ENCODE measurements at regions not wholly inside any gene's neighbourhood (a gene's known extent, or its start where the extent isn't known, plus 50 kb on each side); places are given as distances from the start of the nearest gene placed in this dataset.

DNA sequence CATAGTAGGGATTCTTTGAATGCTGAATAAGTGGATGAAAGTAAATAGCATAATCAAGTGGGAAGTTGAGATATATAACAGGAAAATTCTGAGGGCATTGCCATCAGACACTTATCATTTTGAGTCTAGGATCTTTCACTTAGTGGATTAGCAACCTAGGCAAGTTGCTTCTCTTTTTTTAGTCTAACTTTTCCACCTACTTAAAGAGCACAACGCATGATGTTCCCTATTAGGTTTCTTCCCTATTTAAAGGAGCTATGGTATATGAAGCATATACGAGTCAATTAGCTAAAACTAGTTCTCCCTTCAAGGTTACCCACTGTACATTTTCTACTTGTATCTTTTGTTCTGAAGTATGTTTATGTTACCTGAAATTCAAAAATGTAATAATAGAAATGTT lies 67.1 kb upstream of the HS3ST1 start:
- no peak for DNase-seq

DNA sequence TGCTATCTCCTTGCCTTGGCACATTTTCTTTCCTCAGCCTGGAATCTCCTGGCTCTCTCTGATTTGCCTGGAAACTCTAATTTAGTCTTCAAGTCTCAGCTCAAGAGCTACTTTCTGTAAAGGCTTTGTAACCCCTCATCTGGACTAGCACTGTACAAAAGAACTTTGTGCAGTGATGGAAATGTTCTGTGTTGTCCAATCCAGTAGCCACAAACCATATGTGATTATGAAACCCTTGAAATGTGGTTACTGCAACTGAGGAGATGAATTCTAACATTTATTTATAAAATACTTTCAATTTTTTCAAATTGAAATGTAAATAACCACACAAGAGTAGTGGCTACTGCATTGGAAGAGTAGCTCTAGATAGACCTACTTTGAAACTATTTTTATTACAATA lies 66.6 kb upstream of the HS3ST1 start:
- no peak for DNase-seq

DNA sequence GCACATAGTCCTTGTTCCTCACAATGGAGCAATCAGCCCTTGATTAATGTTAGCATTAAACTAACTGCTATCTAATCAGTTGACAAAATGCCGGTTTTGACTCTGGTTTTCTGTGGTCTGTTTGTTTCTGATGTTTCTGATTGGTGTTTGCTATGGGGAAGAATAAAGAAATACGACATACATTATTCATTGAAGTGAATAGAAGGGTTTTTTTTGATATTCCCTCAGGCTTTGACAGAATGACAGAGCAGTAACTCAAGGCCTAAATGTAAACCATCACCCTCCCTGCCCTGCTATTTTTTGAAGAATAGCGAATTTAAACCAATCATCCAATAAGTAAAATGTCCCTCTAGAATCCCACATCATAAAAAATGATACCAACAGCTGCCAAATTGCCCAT lies 65.5 kb upstream of the HS3ST1 start:
- no peak for DNase-seq

DNA sequence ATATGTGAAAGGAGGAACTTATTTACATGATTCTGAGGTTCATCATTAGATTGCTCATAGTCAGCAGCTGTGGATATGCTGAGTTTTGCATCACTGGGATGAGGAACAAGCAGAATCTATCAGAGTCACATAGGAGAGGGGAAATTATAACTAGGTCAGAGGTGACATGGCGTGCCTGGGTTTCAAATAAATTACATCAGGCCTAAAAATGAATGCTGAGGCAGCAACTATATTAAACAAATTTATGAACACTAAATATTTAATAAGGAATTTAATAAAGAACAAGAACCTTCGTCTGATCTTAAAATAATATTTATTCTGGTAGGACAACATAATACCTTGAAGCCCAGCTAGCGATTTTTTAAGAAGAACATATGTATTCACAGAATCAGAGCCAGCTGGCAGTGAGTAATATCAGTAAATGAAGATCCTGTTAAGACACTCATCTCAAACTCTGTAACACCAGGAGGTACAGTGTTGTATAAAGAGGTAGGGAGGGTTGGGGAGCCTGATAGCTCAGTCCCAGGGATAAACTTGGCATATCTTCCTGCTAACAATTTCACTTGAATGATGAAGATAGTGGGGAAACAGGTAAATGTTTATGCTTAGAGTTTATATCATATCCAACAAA lies 60.9 kb upstream of the HS3ST1 start:
- no peak for DNase-seq

DNA sequence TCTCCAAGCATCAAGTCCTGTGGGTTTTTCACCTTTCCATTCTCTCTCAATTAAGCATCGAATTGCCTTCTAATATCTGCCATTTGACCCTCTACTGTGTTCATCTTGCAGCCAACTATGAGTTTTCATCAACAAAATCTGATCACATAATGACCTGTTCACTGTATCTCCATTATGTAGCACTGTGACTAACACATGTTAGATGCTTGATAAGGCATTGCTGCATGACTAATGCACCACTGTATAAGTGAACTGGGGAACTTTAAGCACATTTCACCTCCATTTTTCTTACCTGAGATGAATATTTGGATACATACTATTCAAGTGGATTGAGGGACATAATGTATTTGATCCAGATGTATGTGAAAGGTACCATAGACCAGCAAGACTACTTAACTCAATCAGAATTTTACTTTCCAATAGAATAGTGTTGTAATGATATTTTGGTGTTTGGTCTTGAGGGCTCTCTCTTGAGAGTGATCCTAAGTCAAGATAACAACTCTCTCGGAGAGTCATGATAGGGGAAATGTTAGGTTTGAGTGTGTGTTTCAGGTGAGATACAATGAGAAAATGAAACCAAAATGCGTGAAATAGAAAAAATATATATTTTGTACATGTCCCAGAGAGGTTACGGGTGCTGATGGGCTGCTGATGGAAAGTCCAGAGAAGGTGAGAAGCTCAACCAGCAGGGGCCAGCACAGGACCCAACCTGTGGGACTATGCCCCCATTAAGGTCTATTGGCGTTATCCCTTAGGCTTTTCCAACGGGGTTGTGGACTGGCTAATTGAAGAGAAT lies 60.2 kb upstream of the HS3ST1 start:
- no peak for DNase-seq

DNA sequence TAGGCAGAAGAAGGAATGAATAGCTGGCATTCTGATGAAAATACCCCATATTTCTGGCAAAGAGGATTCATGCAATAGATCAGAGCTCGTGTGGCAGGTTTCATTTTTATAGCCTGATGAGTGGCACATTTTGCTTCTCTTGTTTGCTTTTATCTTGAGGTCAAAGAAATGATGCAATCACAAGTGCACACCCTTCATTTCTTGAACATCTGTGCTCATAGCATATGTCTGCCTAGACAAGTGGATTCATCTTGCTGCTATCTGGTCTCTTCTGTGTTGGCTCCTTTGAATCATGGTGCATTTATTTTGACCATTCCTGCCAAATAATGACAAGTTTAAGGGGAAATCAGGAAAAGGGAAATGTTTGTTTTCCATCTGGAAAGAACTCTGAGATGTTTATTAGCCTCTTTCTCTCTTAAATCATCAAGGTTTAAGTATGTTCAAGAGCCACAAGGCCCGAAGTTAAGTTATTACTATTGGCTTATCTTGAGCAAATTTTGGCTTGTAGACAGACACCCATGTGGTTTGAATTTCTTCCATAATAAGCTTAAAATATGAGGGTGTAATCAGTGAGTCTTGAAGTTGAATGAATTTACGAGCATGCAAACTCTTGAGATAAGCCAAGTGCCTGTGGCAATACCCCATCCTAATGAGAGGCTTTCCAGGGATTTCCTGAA lies 59.3 kb upstream of the HS3ST1 start:
- peak; percentile 70 for DNase-seq

DNA sequence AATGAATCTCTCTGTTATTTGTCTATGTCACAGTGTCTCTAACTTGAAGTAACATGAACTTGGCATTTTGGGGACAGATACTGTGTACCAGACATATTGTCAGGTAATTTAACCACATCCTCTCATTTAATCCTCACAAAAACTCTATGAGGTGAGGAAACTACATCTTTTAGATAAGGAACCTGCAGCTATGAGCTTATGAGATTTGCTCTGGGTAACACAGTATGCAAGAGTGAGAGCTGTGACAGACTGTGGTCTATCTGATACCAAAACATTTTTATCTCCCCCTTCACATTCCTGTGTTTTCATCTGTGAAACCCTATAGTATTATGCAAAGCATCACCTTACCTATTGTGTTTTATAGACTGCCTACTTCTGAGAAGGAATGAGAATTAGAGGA lies 58.4 kb upstream of the HS3ST1 start:
- no peak for DNase-seq

DNA sequence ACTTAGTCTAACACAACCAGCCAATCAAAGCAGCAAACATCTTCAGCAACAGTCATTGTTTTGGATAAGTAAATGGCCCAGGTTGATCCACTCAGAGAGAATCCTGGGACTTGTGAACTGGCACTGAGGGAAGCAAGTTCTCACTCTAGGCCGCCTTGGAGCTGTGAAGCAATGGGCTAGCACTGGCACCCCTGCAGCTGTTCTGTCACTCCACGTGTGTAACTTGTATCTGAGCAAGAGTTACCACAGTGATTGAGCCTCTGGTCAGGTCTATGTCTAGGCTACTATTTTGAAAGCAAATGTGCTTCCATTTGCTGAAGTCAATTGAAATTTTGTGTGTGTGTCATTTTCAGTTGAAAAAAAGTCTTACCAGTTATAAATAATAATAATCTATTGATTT lies 57.2 kb upstream of the HS3ST1 start:
- no peak for DNase-seq

DNA sequence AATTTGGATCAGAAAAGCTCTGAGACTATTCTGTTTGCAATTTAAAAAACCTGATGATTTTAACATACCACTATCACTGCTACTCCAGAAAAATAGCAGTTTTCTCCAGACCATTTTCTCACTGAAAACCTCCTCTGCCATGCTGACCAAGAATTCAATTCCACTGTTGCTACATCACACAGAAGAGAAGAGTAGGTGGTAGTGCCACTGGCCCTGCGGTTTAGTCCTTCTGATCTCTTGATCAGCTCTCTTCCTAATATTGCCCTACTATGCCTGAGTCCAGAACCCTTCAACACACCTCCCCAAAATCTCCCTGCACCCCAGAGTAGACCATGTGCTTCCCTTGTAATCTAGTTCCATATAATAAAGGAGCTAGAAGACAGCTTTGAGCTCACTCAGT lies 55.8 kb upstream of the HS3ST1 start:
- no peak for DNase-seq

DNA sequence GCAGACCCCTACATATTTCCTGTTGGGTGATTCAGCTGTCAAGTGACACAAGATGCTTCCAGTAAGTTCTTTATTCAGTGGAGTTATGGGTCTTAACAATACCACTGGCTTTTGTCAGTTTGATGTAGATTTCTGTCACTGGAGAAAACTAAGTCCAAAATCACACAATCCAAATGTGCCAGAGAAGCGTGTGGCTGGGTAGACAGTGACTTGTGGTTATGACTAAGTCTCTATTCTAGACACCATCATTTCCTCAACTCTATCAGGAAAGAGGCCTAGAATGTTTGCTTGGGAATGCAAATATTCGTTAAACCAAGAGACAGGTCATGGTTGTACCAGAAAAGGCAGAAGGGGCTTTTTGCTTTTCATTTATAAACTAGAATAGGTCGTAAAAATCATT lies 54.4 kb upstream of the HS3ST1 start:
- no peak for DNase-seq

DNA sequence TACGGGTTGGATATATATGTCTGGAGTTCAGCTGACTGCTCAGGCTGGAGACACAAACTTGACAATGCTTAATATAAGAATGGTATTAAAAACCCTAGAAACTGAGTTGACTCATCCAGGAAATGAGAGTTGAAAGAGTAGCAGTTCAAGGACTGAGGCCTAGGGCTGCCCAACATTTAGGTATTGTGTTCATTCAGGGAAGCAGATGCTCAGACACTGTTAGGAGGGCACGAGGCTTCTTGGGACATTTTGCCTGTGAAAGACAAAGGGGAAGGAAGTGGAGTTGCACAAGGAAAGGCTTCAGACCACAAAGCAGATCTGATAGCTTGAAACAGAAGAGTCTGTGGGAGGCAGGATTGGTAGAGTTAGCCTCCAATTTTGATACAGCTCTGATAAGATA lies 52.0 kb upstream of the HS3ST1 start:
- no peak for DNase-seq

All from NCI-H187 treated with DMSO at 0.1 percent for 48 hours (cell line).